ENCODE measurements at regions not wholly inside any gene's neighbourhood (a gene's known extent, or its start where the extent isn't known, plus 50 kb on each side); places are given as distances from the start of the nearest gene placed in this dataset.
A peak's percentile ranks its signal among the peaks of the same experiment; 100 is the strongest.

GRCh38 chr5:63127054-63127453 is 548.4 kb downstream of the LRRC70 start:
- H3K4me1 ChIP-seq: peaks cover 0 to 14% (median 0%) of the 10 kb centered on the region in 4 donors
- H3K36me3 ChIP-seq: no peaks in the 10 kb centered on the region
- H3K27me3 ChIP-seq: no peaks in the 10 kb centered on the region
- H3K4me3 ChIP-seq: no peak overlapping the region
- DNase-seq: no peak
- no peak for TF ChIP-seq POLR2A (IDR thresholded peaks at IDR 0.05)
- no peak for TF ChIP-seq CTCF (IDR thresholded peaks at IDR 0.05)
- intact Hi-C loops (cut with DNase I): no loop called here
- WGBS (ENCODE audit: insufficient coverage, low coverage, low lambda C conversion rate, missing lambda C conversion rate): 85% methylated on average over 2 of the region's 2 CpGs
- ATAC-seq: no peak
- no peak overlapping the region for H3K27ac ChIP-seq
- no peaks in the 10 kb centered on the region for H3K9me3 ChIP-seq

- intact Hi-C loops (cut with DNase I): no loop called here
- H3K4me1 ChIP-seq: peaks cover 0 to 2% (median 0%) of the 10 kb centered on the region in 4 donors
- DNase-seq (no peak), ATAC-seq (peak; percentile 87 to 96 (median 91))
- H3K27me3 ChIP-seq: no peaks in the 10 kb centered on the region
- no peaks in the 10 kb centered on the region for H3K9me3 ChIP-seq
- H3K4me3 ChIP-seq: no peak overlapping the region
- no peaks in the 10 kb centered on the region for H3K36me3 ChIP-seq
- WGBS (ENCODE audit: insufficient coverage, low coverage, low lambda C conversion rate, missing lambda C conversion rate): 8% methylated on average over 2 of the region's 2 CpGs
- no peak overlapping the region for H3K27ac ChIP-seq
- TF ChIP-seq POLR2A (IDR thresholded peaks at IDR 0.05) (no peak), CTCF (IDR thresholded peaks at IDR 0.05) (peak; percentile 53 to 65 (median 59))
These were observed 547.2 kb downstream of the LRRC70 start for GRCh38 chr5:63125862-63126261.

GRCh38 chr5:63125392-63125791 is 546.8 kb downstream of the LRRC70 start:
- no peak for TF ChIP-seq POLR2A (IDR thresholded peaks at IDR 0.05)
- TF ChIP-seq CTCF (IDR thresholded peaks at IDR 0.05): no peak
- H3K27me3 ChIP-seq: no peaks in the 10 kb centered on the region
- peak in 1 of 4 donors; percentile 21 for ATAC-seq

GRCh38 chr5:63124266-63124665 is 545.6 kb downstream of the LRRC70 start:
- Histone ChIP-seq H3K36me3 (no peaks in the 10 kb centered on the region), H3K27me3 (no peaks in the 10 kb centered on the region), H3K27ac (no peak overlapping the region), H3K4me1 (no peaks in the 10 kb centered on the region), H3K4me3 (no peak overlapping the region), H3K9me3 (no peaks in the 10 kb centered on the region)
- intact Hi-C loops (cut with DNase I): no loop called here
- WGBS (ENCODE audit: insufficient coverage, low coverage, low lambda C conversion rate, missing lambda C conversion rate): 70% methylated on average over 1 of the region's 1 CpG
- no peak for DNase-seq
- TF ChIP-seq CTCF (IDR thresholded peaks at IDR 0.05): no peak
- no peak for TF ChIP-seq POLR2A (IDR thresholded peaks at IDR 0.05)
- no peak for ATAC-seq

More at GRCh38 chr5:63125392-63125791, 546.8 kb downstream of the LRRC70 start:
- Histone ChIP-seq H3K36me3 (no peaks in the 10 kb centered on the region), H3K9me3 (no peaks in the 10 kb centered on the region), H3K4me3 (no peak overlapping the region), H3K27ac (no peak overlapping the region), H3K4me1 (no peaks in the 10 kb centered on the region)
- no peak for DNase-seq
- intact Hi-C loops (cut with DNase I): no loop called here

- Histone ChIP-seq H3K9me3 (no peaks in the 10 kb centered on the region), H3K4me3 (no peak overlapping the region), H3K27me3 (no peaks in the 10 kb centered on the region), H3K27ac (no peak overlapping the region), H3K36me3 (no peaks in the 10 kb centered on the region), H3K4me1 (no peaks in the 10 kb centered on the region)
- 76% methylated on average over 3 of the region's 3 CpGs for WGBS (ENCODE audit: insufficient coverage, low coverage, low lambda C conversion rate, missing lambda C conversion rate)
- no peak for ATAC-seq
- TF ChIP-seq POLR2A (IDR thresholded peaks at IDR 0.05) (no peak), CTCF (IDR thresholded peaks at IDR 0.05) (no peak)
- DNase-seq: no peak
- intact Hi-C loops (cut with DNase I): no loop called here
These were observed 542.9 kb downstream of the LRRC70 start for GRCh38 chr5:63121471-63121870.
